ENCODE measurements at regions not wholly inside any gene's neighbourhood (a gene's known extent, or its start where the extent isn't known, plus 50 kb on each side); places are given as distances from the start of the nearest gene placed in this dataset.

- no peak for TF ChIP-seq CTCF (conservative IDR thresholded peaks at IDR 0.05; ENCODE audit: low read depth in 2 of 2)
- TF ChIP-seq STAT1 (IDR thresholded peaks at IDR 0.05; ENCODE audit: unreplicated experiment), result no peak
- no peak for TF ChIP-seq EZH2 (IDR thresholded peaks at IDR 0.05; ENCODE audit: low read depth, unreplicated experiment)
- TF ChIP-seq POLR2AphosphoS5 (IDR thresholded peaks at IDR 0.05; ENCODE audit: low read depth), result no peak
- TF ChIP-seq REST (IDR thresholded peaks at IDR 0.05; ENCODE audit: unreplicated experiment), result no peak
- no peak for TF ChIP-seq JUNB (IDR thresholded peaks at IDR 0.05; ENCODE audit: unreplicated experiment)
- no peak for TF ChIP-seq EZH2phosphoT487 (IDR thresholded peaks at IDR 0.05; ENCODE audit: unreplicated experiment)
- no peak for TF ChIP-seq ETS1 (IDR thresholded peaks at IDR 0.05)
- TF ChIP-seq CREB1 (CRISPR knock-in tag; IDR thresholded peaks at IDR 0.05; ENCODE audit: low read depth), result no peak
Measured at GRCh38 chr6:119844387-119844786, 494.8 kb upstream of the MAN1A1 start.
